ENCODE measurements at regions not wholly inside any gene's neighbourhood (a gene's known extent, or its start where the extent isn't known, plus 50 kb on each side); places are given as distances from the start of the nearest gene placed in this dataset.

DNA sequence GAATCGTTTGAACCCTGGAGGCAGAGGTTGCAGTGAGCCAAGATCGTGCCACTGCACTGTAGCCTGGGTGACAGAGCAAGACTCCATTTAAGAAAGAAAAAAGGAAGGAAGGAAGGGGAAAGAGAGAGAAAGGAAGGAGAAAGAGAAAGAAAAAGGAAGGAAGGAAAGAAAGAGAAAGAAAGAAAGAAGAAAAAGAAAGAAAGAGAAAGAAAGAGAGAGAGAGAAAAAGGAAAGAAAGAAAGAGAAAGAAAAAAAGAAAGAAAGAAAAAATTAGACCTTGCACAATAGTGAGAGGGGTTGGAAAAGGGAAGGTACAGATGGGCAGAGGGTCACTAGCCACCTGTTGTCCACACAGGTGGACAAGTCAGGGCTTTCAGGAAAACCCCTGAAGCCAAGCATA, 57.6 kb upstream of the RTL6 start:
- TF ChIP-seq SMC3 (IDR thresholded peaks at IDR 0.05; ENCODE audit: low read depth, low read length), result no peak
- TF ChIP-seq, protein P1, sequence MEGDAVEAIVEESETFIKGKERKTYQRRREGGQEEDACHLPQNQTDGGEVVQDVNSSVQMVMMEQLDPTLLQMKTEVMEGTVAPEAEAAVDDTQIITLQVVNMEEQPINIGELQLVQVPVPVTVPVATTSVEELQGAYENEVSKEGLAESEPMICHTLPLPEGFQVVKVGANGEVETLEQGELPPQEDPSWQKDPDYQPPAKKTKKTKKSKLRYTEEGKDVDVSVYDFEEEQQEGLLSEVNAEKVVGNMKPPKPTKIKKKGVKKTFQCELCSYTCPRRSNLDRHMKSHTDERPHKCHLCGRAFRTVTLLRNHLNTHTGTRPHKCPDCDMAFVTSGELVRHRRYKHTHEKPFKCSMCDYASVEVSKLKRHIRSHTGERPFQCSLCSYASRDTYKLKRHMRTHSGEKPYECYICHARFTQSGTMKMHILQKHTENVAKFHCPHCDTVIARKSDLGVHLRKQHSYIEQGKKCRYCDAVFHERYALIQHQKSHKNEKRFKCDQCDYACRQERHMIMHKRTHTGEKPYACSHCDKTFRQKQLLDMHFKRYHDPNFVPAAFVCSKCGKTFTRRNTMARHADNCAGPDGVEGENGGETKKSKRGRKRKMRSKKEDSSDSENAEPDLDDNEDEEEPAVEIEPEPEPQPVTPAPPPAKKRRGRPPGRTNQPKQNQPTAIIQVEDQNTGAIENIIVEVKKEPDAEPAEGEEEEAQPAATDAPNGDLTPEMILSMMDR (conservative IDR thresholded peaks at IDR 0.05; ENCODE audit: low read depth, low read length), result no peak
- no peak for TF ChIP-seq CEBPB (IDR thresholded peaks at IDR 0.05; ENCODE audit: low read depth, low read length)
- TF ChIP-seq RFX5 (IDR thresholded peaks at IDR 0.05; ENCODE audit: low read depth, low read length), result no peak
- no peak for TF ChIP-seq BHLHE40 (IDR thresholded peaks at IDR 0.05; ENCODE audit: low read depth, low read length)
- no peak for TF ChIP-seq POLR2A (IDR thresholded peaks at IDR 0.05; ENCODE audit: low read depth, low read length)
- no peak for TF ChIP-seq MXI1 (IDR thresholded peaks at IDR 0.05; ENCODE audit: borderline replicate concordance, low read depth, low read length)
- no peak for TF ChIP-seq FOS (IDR thresholded peaks at IDR 0.05; ENCODE audit: low read depth, low read length)
- TF ChIP-seq, protein P2, sequence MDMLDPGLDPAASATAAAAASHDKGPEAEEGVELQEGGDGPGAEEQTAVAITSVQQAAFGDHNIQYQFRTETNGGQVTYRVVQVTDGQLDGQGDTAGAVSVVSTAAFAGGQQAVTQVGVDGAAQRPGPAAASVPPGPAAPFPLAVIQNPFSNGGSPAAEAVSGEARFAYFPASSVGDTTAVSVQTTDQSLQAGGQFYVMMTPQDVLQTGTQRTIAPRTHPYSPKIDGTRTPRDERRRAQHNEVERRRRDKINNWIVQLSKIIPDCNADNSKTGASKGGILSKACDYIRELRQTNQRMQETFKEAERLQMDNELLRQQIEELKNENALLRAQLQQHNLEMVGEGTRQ (IDR thresholded peaks at IDR 0.05; ENCODE audit: low read depth, low read length), result no peak
- no peak for TF ChIP-seq NFE2L2 (IDR thresholded peaks at IDR 0.05; ENCODE audit: low read depth, low read length)
- no peak for TF ChIP-seq RCOR1 (IDR thresholded peaks at IDR 0.05; ENCODE audit: insufficient replicate concordance, low read length)
